Endometrium (tissue), 2 donors: ENCODE measurements at regions not wholly inside any gene's neighbourhood (a gene's known extent, or its start where the extent isn't known, plus 50 kb on each side); places are given as distances from the start of the nearest gene placed in this dataset.
"Not testable (repeated sequence)": the region's sequence is repeated elsewhere in the genome, so short reads cannot be mapped to it uniquely, and the experiment has no call there.

Experiments used
- FAIRE-seq: peaks from 2 replicates; lab custom pipeline; 2012; peaks lifted over from hg19 to GRCh38; lab: Jason Lieb, UNC
- donor health status: control.
- donor health status: control.

DNA sequence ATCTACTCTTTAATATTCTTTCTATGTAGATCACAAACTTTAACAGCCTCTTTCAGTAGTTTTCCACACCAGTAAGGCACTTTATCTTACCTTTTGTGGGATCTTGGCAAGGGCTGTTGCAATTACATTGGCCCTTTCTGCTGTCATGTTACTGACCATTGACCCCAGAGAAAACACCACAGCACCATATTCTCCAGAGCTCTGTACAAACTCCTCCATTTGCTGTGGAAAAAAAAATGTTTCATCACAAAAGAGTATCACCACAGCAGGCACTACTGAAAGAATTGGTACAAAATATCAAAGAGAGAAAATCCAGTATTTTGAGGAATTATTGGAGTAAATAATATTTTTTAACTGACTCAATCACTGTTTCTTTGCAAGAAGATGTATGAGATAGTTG is 62.3 kb upstream of the UGT2A3 start:
- peak; percentile 26 for FAIRE-seq

DNA sequence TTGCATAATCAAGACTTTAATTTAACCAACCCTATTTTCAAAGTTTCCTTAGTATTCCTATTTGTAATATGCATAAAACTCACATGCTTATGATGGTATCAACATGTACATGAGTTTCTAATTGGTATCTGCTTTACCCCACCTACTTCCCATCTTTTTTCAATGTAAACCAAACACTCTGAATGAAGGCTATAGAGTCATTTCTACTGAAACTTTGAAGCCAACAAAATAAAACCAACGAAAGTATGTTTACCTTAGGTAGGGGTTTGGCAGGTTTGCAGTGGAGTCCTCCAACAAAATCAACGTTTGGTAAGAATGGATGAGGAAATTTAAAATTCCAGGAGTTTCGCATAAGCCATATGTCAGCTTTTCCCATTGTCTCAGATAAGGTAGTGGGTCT is 66.4 kb upstream of the UGT2A3 start:
- FAIRE-seq, result not testable (repeated sequence)

DNA sequence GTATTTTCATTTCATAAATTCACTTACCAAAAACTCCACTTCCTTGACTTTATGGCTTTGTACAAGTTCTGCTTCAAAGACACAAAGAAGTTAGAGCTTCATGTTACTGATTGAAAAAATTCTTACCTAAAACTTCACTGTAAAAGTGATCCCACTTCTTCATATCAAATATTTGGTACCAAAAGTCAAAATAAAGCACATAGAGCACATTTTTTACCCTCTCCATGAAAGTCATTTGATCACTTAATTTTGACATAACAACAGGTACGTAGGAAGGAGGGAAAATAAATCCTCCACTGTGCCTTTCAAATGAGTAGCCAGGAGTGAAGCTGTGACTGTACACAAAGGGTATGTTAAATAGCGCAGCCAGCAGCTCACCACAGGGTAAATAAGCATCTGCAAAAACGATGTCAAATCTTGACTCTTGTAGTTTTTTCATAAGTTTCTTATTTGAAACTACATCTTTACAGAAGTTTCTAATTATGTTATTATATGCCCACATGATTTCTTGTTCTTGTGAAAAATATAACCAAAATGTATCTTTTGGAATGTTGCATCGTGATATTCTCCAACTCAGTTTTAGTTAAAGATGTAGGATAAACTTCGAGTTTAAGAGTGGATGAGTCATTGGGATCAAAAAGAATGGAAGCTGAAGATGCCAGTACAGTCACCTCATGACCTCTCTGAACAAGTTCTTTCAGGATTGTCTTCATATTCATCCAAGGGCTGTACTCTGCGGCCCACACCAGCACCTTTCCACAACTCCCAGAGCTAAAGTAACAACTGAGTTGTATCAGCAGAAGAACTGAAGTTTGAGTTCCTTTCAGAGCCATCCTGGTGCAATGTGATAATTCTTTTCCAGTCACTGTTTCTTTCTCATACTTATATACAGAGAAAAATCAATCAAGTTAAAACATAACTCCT is 68.2 kb upstream of the UGT2A3 start:
- FAIRE-seq, result not testable (repeated sequence)

DNA sequence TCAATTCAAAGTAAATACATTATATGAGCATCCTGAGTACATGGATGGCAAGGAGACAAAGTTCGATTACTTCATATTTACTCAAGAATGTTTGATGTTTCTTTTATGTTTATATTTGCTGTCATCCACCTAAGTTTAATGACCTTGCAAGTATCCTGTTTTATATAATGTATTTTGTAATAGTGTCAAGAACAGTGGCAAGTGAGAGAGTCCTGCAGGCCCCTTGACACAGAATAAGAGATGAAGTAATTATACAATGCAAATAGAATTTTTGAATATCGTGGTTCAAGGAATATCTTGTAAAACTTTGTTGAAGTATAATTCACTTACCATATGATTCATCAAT is 68.8 kb upstream of the UGT2A3 start:
- not testable (repeated sequence) for FAIRE-seq

DNA sequence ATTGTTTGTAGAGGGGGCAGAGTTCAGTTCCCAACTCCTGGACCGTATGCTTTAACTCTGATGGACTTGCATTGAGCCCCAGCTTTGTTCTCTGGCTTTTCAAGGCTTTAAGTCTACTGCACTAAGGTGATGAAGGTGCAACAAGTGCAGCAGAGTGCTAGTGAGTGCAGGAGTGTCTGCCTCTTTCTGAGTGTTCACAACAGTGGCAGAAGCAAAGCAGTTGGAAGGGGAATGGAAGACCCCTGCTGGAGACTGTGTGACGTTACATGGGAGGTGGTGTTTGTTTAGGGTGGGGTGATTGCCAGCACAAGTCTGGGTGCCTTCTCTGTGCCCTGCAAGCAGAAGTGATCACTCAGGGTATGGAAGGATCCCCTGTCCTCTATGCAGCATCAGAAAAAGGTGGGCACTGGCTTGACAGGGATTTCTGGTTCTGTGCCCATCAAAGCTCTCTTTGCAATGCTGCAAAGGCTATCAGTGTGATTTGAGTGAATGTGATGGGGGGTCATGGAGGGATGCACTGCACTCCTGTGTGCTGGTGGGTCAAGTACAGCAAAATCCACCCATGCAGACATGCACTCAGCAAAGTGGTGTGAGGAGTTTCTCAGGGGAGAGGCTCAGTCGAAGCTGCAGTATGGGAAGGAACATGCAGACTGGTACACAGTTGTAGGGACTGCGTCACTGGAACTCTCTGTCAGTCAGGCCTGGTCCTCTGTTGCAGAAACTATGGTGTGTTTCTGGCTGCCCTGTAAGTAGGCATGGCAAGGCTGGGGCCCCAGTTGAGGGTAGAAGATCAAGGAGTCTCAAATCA is 70.9 kb upstream of the UGT2B7 start:
- no peak for FAIRE-seq

DNA sequence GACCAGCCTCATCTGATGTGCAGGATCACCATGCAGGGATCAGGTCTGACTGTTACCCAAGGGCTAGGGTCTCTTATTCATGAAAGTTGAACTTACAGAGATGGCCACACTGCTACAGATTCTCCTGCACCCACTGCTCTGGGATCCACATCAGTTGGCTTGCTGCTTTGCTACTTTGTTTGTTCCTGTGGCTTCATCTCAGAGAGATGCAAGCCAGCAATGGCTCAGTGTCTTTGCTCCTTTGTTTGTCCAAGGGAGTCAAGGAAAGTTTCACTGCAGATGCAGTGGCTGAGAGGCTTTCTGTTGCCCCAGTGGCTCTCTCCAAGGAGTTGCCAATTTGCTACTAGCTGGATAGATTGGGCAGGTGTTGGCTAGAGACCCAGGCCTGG is 70.3 kb upstream of the UGT2B7 start:
- no peak for FAIRE-seq

DNA sequence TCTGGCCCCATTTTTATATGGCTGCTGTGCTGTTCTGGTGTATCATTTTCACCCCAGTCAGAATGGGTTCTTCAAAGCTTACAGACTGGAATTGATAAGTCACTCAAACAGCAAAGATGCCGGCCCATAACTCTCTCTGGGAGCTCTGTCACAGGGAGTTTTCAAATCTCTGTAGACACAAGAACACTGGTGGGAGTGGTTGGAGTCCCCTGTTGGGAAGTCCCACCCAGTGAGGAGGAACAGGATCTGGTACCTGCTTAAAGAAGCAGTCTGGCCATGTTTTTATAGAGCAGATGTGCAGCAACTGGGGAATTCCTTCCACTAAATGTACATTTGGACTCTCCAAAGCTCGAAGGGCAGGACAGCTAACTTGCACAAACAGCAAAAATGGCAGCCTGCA is 69.3 kb upstream of the UGT2B7 start:
- FAIRE-seq, result no peak

DNA sequence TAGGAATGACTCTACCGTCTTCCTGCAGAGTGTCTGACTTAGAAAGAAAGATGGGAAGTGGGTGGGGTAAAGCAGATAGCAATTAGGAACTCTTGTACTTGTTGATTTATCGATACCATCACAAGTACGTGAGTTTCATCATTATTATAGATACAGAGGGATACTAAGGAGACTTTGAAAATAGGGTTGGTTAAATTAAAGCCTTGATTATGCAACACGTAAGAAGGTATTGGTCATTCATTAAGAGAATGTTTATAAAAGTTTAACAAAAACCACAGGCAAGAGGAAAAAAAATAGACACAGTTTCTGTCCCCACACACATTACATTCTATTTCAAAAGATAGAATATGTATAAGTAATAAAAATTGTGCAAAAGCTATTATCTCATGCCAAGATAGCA is 65.9 kb upstream of the UGT2B7 start:
- no peak for FAIRE-seq

DNA sequence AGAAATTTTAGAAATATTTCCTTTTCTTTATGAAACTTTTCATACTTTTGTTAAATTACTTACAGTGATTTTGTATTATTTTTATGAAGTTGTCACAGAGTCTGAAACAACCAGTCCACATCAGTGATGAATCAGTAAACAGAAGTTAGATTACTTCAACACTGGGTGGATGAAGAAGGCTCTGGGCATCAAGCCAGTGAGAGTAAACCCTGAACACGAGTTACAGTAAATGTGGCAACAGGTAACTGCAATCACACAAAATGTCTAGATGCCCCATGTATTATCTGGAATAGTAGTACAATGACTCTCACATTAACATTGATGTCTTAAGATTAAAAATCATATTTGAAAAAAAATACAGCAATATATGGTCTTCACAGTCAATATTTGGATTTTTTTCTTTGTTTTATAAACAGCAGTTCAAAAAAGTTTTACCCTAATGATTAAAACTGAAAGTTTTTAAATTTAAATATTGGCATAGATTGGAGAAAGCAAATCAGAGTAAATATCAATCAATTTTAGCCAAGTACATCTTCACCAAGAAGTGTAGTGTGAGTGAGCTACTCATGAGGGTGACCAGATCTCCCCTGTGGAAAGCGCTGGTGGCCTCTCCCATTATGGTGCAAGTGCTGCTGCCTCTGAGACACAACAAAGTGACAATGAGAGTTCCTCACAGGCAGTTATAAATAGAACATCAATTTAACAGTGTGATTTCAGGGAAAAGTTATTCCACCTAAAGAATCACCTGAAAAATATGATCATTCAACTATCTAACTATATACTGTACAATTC is 63.2 kb upstream of the UGT2B7 start:
- no peak for FAIRE-seq

DNA sequence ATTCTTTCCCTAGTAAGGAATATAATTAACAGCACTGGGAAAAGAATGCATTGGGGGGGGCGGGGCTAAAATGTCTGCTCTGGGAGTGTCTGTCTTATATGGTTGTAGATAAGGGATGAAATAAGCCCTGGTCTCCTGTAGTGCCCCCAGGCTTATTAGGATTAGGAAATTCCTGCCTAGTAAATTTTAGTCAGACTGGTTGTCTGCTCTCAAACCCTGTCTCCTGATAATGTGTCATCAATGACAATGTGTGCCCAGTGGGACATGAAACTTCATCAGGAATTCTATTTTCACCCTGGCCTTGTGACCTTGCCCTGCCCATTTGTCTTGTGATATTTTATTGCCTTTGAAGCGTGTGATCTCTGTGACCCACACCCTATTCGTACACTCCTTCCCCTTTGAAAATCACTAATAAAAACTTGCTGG is 61.9 kb upstream of the UGT2B7 start:
- not testable (repeated sequence) for FAIRE-seq

DNA sequence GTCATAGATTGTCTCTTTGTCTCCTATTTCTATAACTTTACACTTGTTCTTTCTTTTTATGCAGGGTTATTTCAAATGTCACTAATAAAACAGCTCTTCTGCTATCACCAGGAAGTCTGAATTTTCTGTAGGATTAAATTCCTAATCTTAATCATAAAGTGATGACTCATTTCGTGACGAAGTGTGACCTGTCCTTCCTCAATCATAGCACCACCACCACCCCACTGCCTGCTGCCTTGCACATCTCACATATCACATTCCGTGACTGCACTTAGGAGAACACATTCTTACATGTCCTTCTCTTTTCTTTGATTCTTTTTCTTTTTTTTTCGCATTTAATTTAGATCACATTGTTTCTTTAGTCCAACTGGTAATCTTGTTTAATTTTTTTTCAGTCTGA is 57.7 kb upstream of the UGT2B7 start:
- no peak for FAIRE-seq

DNA sequence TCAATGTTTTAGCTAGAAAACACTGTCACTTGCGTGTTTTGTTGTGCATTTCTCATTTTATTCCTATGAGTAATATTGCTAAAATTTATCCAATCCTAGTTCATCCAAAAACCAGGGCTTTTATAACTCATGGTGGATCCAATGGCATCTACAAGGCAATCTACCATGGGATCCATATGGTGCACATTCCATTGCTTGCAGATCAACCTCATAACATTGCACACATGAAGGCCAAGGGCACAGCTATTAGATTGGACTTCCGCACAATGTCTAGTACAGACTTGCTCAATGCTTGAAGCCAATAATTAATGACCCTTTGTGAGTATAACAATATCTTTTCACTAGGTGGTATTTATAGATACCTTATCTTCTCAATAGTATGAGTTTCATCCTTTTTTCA is 57.2 kb upstream of the UGT2B7 start:
- peak; percentile 4 for FAIRE-seq

DNA sequence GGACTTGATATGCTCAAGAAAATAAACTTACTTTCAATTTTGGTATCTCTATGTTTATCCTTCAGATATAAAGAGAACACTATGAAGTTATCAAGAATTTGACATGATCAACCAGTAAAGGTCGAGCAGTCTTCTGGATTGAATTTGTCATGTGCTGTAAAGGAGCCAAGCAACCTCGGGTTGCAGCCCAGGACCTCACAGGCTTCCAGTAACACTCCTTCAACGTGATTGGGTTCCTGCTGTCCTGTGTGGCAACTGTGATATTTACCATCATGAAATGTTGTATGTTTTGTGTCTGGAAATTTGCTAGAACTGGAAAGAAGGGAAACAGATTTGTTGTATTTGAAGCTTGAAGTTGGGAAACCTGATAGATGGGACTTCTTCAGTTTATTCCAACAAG is 52.0 kb upstream of the UGT2B7 start:
- FAIRE-seq, result no peak
